HL-60 (cell line): ENCODE measurements at regions not wholly inside any gene's neighbourhood (a gene's known extent, or its start where the extent isn't known, plus 50 kb on each side); places are given as distances from the start of the nearest gene placed in this dataset.
"Not testable (repeated sequence)": the region's sequence is repeated elsewhere in the genome, so short reads cannot be mapped to it uniquely, and the experiment has no call there.

Source experiments
- DNase-seq, 2 experiments: peaks; one replicate each; pipeline ENCODE4 v3.0.0-alpha.2; 2010 to 2020; ENCODE audit warnings: low read depth in 1 of 2, low spot score in 1 of 2
- H3K27ac ChIP-seq: fragments of 250-450 bp; sonication (Bioruptor Pico); replicated peaks from 2 replicates; pipeline ENCODE4 v1.5.1; 2020; ENCODE audit warnings: mild to moderate bottlenecking, moderate library complexity
- H3K27me3 ChIP-seq: fragments of 250-450 bp; sonication (Bioruptor Pico); 2 replicates; pipeline ENCODE4 v1.5.1; 2021; ENCODE audit warnings: mild to moderate bottlenecking, moderate library complexity; ENCODE audit not compliant: insufficient read depth, poor library complexity, severe bottlenecking
- H3K4me3 ChIP-seq: replicated peaks from 2 replicates; pipeline ENCODE4 v1.5.1; 2011; ENCODE audit warnings: mild to moderate bottlenecking, control low read depth, low read length; ENCODE audit not compliant: insufficient read depth
- CTCF ChIP-seq: IDR thresholded peaks from one replicate; pipeline ENCODE4 v1.5.1; 2011; ENCODE audit warnings: low read length, control low read depth, inconsistent platforms; ENCODE audit not compliant: insufficient read depth
- GABPA ChIP-seq: IDR thresholded peaks from 2 replicates; pipeline ENCODE4 v1.6.1; 2012; ENCODE audit warnings: low read depth
- POLR2AphosphoS5 ChIP-seq: IDR thresholded peaks from 2 replicates; pipeline ENCODE4 v1.6.1; 2012; ENCODE audit warnings: low read depth
- SPI1 ChIP-seq: IDR thresholded peaks from 2 replicates; pipeline ENCODE4 v1.6.1; 2012; ENCODE audit warnings: low read depth, mild to moderate bottlenecking, borderline replicate concordance
- TF ChIP-seq, protein P1 (sequence below): IDR thresholded peaks from 2 replicates; pipeline ENCODE4 v1.6.1; 2012; ENCODE audit warnings: low read depth; ENCODE audit not compliant: insufficient replicate concordance

GRCh38 chr20:51125780-51126179, 102.9 kb upstream of the KCNG1 start:
- no peaks in the 10 kb centered on the region for H3K27me3 ChIP-seq
- no peak overlapping the region for H3K4me3 ChIP-seq
- TF ChIP-seq SPI1 (no peak), GABPA (no peak), POLR2AphosphoS5 (no peak), CTCF (no peak)
- TF ChIP-seq, protein P1, sequence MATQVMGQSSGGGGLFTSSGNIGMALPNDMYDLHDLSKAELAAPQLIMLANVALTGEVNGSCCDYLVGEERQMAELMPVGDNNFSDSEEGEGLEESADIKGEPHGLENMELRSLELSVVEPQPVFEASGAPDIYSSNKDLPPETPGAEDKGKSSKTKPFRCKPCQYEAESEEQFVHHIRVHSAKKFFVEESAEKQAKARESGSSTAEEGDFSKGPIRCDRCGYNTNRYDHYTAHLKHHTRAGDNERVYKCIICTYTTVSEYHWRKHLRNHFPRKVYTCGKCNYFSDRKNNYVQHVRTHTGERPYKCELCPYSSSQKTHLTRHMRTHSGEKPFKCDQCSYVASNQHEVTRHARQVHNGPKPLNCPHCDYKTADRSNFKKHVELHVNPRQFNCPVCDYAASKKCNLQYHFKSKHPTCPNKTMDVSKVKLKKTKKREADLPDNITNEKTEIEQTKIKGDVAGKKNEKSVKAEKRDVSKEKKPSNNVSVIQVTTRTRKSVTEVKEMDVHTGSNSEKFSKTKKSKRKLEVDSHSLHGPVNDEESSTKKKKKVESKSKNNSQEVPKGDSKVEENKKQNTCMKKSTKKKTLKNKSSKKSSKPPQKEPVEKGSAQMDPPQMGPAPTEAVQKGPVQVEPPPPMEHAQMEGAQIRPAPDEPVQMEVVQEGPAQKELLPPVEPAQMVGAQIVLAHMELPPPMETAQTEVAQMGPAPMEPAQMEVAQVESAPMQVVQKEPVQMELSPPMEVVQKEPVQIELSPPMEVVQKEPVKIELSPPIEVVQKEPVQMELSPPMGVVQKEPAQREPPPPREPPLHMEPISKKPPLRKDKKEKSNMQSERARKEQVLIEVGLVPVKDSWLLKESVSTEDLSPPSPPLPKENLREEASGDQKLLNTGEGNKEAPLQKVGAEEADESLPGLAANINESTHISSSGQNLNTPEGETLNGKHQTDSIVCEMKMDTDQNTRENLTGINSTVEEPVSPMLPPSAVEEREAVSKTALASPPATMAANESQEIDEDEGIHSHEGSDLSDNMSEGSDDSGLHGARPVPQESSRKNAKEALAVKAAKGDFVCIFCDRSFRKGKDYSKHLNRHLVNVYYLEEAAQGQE = no peak
- H3K27ac ChIP-seq = no peak overlapping the region
- no peak for DNase-seq

GRCh38 chr20:51125105-51125504, 102.2 kb upstream of the KCNG1 start:
- H3K27me3 ChIP-seq = no peaks in the 10 kb centered on the region
- no peak for TF ChIP-seq SPI1
- no peak for TF ChIP-seq POLR2AphosphoS5
- TF ChIP-seq CTCF = no peak
- TF ChIP-seq GABPA = no peak
- no peak for DNase-seq
- no peak overlapping the region for H3K27ac ChIP-seq
- H3K4me3 ChIP-seq = no peak overlapping the region

DNA sequence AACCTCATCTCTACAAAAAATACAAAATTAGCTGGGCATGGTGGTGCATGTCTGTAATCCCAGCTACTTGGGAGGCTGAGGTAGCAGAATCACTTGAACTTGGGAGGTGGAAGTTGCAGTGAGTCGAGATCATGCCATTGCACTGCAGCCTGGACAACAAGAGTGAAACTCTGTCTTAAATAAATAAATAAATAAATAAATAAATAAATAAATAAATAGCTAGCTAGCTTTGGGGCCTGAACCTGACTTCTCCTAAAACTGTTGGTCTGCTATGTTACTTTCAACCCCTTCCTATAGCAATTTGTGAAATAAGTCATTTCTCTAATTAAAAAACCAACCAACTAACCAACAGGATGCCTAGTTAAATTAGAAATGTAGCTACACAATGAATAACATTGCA, 101.0 kb upstream of the KCNG1 start:
- H3K27ac ChIP-seq, H3K4me3 ChIP-seq, H3K27me3 ChIP-seq, DNase-seq: not testable (repeated sequence)

GRCh38 chr20:51122931-51123658, 100.2 kb upstream of the KCNG1 start:
- Histone ChIP-seq H3K27me3 (no peaks in the 10 kb centered on the region), H3K4me3 (no peak overlapping the region), H3K27ac (no peak overlapping the region)
- TF ChIP-seq CTCF (no peak), SPI1 (no peak), POLR2AphosphoS5 (no peak)
- TF ChIP-seq, protein P1 = no peak
- no peak for DNase-seq
